H9 (cell line): ENCODE measurements at regions not wholly inside any gene's neighbourhood (a gene's known extent, or its start where the extent isn't known, plus 50 kb on each side); places are given as distances from the start of the nearest gene placed in this dataset.

Experiments
- DNase-seq: peaks from one replicate; pipeline ENCODE4 v3.0.0-alpha.2; 2017
- H2AFZ ChIP-seq: one replicate; pipeline ENCODE4 v1.6.1; 2013; ENCODE audit warnings: mild to moderate bottlenecking, low read length, control low read depth, moderate library complexity
- H2AK5ac ChIP-seq: 2 replicates; pipeline ENCODE4 v1.6.1; 2013; ENCODE audit warnings: low read length, control low read depth, mixed read lengths; ENCODE audit not compliant: insufficient read length
- H2BK120ac ChIP-seq: one replicate; pipeline ENCODE4 v1.6.1; 2013; ENCODE audit warnings: low read depth, mild to moderate bottlenecking, low read length, control low read depth, inconsistent platforms; ENCODE audit not compliant: poor library complexity, severe bottlenecking
- H2BK12ac ChIP-seq: 2 replicates; pipeline ENCODE4 v1.6.1; 2013; ENCODE audit warnings: low read length, control low read depth, mixed read lengths, low read depth; ENCODE audit not compliant: insufficient read length
- H2BK15ac ChIP-seq: 2 replicates; pipeline ENCODE4 v1.6.1; 2013; ENCODE audit warnings: low read depth, low read length, control low read depth
- H2BK20ac ChIP-seq: one replicate; pipeline ENCODE4 v1.6.1; 2013; ENCODE audit warnings: low read depth, mild to moderate bottlenecking, low read length, control low read depth, inconsistent platforms; ENCODE audit not compliant: poor library complexity, severe bottlenecking
- H2BK5ac ChIP-seq: 2 replicates; pipeline ENCODE4 v1.6.1; 2013; ENCODE audit warnings: low read length, control low read depth, mixed read lengths; ENCODE audit not compliant: insufficient read length
- H3K14ac ChIP-seq: 2 replicates; pipeline ENCODE4 v1.6.1; 2013; ENCODE audit warnings: low read length, control low read depth; ENCODE audit not compliant: insufficient read depth
- H3K18ac ChIP-seq: 2 replicates; pipeline ENCODE4 v1.6.1; 2013; ENCODE audit warnings: low read depth, mild to moderate bottlenecking, mixed read lengths, low read length, control low read depth; ENCODE audit not compliant: insufficient read length
- H3K23ac ChIP-seq: 2 replicates; pipeline ENCODE4 v1.6.1; 2013; ENCODE audit warnings: low read length, control low read depth, mixed read lengths, low read depth; ENCODE audit not compliant: insufficient read length
- H3K23me2 ChIP-seq: 2 replicates; pipeline ENCODE4 v1.6.1; 2013; ENCODE audit warnings: low read depth, mild to moderate bottlenecking, mixed read lengths, low read length, control low read depth; ENCODE audit not compliant: insufficient read length, poor library complexity, severe bottlenecking
- H3K27ac ChIP-seq: 2 replicates; pipeline ENCODE4 v1.5.1; 2013; ENCODE audit warnings: low read length, control low read depth, mixed read lengths, low read depth; ENCODE audit not compliant: insufficient read length
- H3K27me3 ChIP-seq: 2 replicates; pipeline ENCODE4 v1.6.1; 2013; ENCODE audit warnings: low read length, control low read depth, inconsistent platforms; ENCODE audit not compliant: insufficient read depth
- H3K4ac ChIP-seq: 2 replicates; pipeline ENCODE4 v1.6.1; 2013; ENCODE audit warnings: low read depth, mild to moderate bottlenecking, control low read depth, inconsistent platforms, low read length, moderate library complexity
- H3K4me1 ChIP-seq: 2 replicates; pipeline ENCODE4 v1.6.1; 2013; ENCODE audit warnings: low read length, control low read depth, inconsistent platforms; ENCODE audit not compliant: insufficient read depth
- H3K4me2 ChIP-seq: 2 replicates; pipeline ENCODE4 v1.6.1; 2013; ENCODE audit warnings: low read length, control low read depth, mixed read lengths; ENCODE audit not compliant: insufficient read length, insufficient read depth
- H3K56ac ChIP-seq: 2 replicates; pipeline ENCODE4 v1.6.1; 2013; ENCODE audit warnings: low read depth, mild to moderate bottlenecking, mixed read lengths, low read length, control low read depth; ENCODE audit not compliant: insufficient read length
- H3K79me1 ChIP-seq: 2 replicates; pipeline ENCODE4 v1.6.1; 2013; ENCODE audit warnings: low read depth, mild to moderate bottlenecking, moderate library complexity, low read length, control low read depth, inconsistent platforms; ENCODE audit not compliant: insufficient read depth, poor library complexity, severe bottlenecking
- H3K79me2 ChIP-seq: 2 replicates; pipeline ENCODE4 v1.6.1; 2013; ENCODE audit warnings: low read length, control low read depth, inconsistent platforms; ENCODE audit not compliant: insufficient read depth
- H3K9ac ChIP-seq: 2 replicates; pipeline ENCODE4 v1.6.1; 2013; ENCODE audit warnings: low read length, control low read depth, mixed read lengths; ENCODE audit not compliant: insufficient read length; ENCODE audit errors: extremely low read depth
- H3K9me3 ChIP-seq: one replicate; pipeline ENCODE4 v1.6.1; 2013; ENCODE audit warnings: low read depth, low read length, inconsistent platforms; ENCODE audit not compliant: control insufficient read depth
- H3T11ph ChIP-seq: one replicate; pipeline ENCODE4 v1.6.1; 2013; ENCODE audit warnings: mild to moderate bottlenecking, low read length, control low read depth, inconsistent platforms
- H4K20me1 ChIP-seq: one replicate; pipeline ENCODE4 v1.6.1; 2013; ENCODE audit not compliant: control insufficient read depth, insufficient read length, insufficient read depth
- H4K5ac ChIP-seq: 2 replicates; pipeline ENCODE4 v1.6.1; 2013; ENCODE audit warnings: low read depth, mild to moderate bottlenecking, mixed read lengths, low read length, control low read depth; ENCODE audit not compliant: insufficient read length
- H4K8ac ChIP-seq: replicated peaks from 2 replicates; pipeline ENCODE4 v1.6.1; 2013; ENCODE audit warnings: low read length, control low read depth, mixed read lengths, low read depth; ENCODE audit not compliant: insufficient read length
- H4K91ac ChIP-seq: 2 replicates; pipeline ENCODE4 v1.6.1; 2013; ENCODE audit warnings: low read depth, mild to moderate bottlenecking, moderate library complexity, mixed read lengths, low read length, control low read depth; ENCODE audit not compliant: insufficient read length
- H3K27ac Mint-ChIP-seq, 3 experiments: 2 replicates in 2 of 3; 3 replicates in 1 of 3; pipeline ENCODE4 v1.8.0; 2020 to 2021; ENCODE audit warnings: mixed read lengths in 3 of 3, mild to moderate bottlenecking in 1 of 3, moderate library complexity in 1 of 3
- H3K27me3 Mint-ChIP-seq: 2 replicates; pipeline ENCODE4 v1.8.0; 2021; ENCODE audit warnings: low read depth, mild to moderate bottlenecking, moderate library complexity, mixed read lengths
- H3K36me3 Mint-ChIP-seq, 3 experiments: 2 replicates in 2 of 3; 3 replicates in 1 of 3; pipeline ENCODE4 v1.8.0; 2020 to 2021; ENCODE audit warnings: low read depth in 3 of 3, mixed read lengths in 3 of 3; ENCODE audit not compliant: insufficient read depth in 1 of 3
- H3K4me1 Mint-ChIP-seq, 2 experiments: 2 replicates each; pipeline ENCODE4 v1.8.0; 2020; ENCODE audit warnings: mixed read lengths in 2 of 2
- H3K4me3 Mint-ChIP-seq, 2 experiments: 2 replicates in 1 of 2; 3 replicates in 1 of 2; pipeline ENCODE4 v1.8.0; 2020 to 2021; ENCODE audit warnings: mild to moderate bottlenecking in 2 of 2, mixed read lengths in 2 of 2, moderate library complexity in 1 of 2
- H3K9me3 Mint-ChIP-seq, 2 experiments: 2 replicates in 1 of 2; 3 replicates in 1 of 2; pipeline ENCODE4 v1.8.0; 2020; ENCODE audit warnings: mild to moderate bottlenecking in 2 of 2, mixed read lengths in 2 of 2, moderate library complexity in 1 of 2
- WGBS: extraction: QIAGEN DNeasy Blood & Tissue Kit; methylation state at CpG from one replicate; pipeline ENCODE4 v1.1.7; 2013; ENCODE audit warnings: missing lambda C conversion rate, low lambda C conversion rate, mixed read lengths; ENCODE audit not compliant: insufficient read length; ENCODE audit errors: extremely low coverage; 5-methylcytosine and 5-hydroxymethylcytosine counted together
- TF ChIP-seq, protein P1 (sequence below): fragments of 200-600 bp; sonication (generic); conservative IDR thresholded peaks from 3 replicates; pipeline ENCODE4 v1.8.0; 2021; ENCODE audit warnings: antibody characterized with exemption, mild to moderate bottlenecking

DNA sequence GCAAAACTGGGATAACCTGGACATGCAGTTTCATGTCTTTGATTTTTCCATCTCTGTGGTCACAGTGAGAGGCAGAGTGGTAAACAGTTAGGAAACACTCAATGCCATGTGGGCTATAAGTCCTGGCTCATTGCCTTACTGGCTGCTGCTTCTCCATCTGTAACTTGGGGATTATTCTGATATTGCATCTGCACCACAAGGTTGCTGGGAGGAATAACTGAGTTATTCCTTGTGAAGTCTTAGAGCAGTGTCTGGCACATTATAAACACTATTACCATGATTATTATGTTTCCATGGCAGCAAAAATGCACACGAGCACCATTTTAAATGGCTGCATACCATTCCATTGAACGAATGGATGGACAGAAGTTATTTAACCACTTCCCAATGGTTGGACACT lies 111.7 kb upstream of the CDH5 start:
- H4K91ac ChIP-seq: no peak overlapping the region
- no peaks in the 10 kb centered on the region for H3K9me3 ChIP-seq
- H2AFZ ChIP-seq: no peak overlapping the region
- H3K4me1 ChIP-seq: no peaks in the 10 kb centered on the region
- H3K18ac ChIP-seq: no peak overlapping the region
- H3K79me1 ChIP-seq: no peaks in the 10 kb centered on the region
- no peak overlapping the region for H3K4me2 ChIP-seq
- H3K79me2 ChIP-seq: no peaks in the 10 kb centered on the region
- H3K27ac ChIP-seq: no peak overlapping the region
- H3K4ac ChIP-seq: no peak overlapping the region
- H2BK20ac ChIP-seq: no peak overlapping the region
- no peak overlapping the region for H4K8ac ChIP-seq
- no peak overlapping the region for H3K56ac ChIP-seq
- no peak overlapping the region for H3K4me3 Mint-ChIP-seq
- H3K27ac Mint-ChIP-seq: no peak overlapping the region
- no peak overlapping the region for H3K14ac ChIP-seq
- no peak overlapping the region for H2BK120ac ChIP-seq
- H4K5ac ChIP-seq: no peak overlapping the region
- no peak for DNase-seq
- no peak overlapping the region for H3K9ac ChIP-seq
- no peaks in the 10 kb centered on the region for H4K20me1 ChIP-seq
- H3K9me3 Mint-ChIP-seq: no peaks in the 10 kb centered on the region; a peak in 1 of 5 replicates
- TF ChIP-seq, protein P1, sequence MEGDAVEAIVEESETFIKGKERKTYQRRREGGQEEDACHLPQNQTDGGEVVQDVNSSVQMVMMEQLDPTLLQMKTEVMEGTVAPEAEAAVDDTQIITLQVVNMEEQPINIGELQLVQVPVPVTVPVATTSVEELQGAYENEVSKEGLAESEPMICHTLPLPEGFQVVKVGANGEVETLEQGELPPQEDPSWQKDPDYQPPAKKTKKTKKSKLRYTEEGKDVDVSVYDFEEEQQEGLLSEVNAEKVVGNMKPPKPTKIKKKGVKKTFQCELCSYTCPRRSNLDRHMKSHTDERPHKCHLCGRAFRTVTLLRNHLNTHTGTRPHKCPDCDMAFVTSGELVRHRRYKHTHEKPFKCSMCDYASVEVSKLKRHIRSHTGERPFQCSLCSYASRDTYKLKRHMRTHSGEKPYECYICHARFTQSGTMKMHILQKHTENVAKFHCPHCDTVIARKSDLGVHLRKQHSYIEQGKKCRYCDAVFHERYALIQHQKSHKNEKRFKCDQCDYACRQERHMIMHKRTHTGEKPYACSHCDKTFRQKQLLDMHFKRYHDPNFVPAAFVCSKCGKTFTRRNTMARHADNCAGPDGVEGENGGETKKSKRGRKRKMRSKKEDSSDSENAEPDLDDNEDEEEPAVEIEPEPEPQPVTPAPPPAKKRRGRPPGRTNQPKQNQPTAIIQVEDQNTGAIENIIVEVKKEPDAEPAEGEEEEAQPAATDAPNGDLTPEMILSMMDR: no peak
- no peaks in the 10 kb centered on the region for H3K23me2 ChIP-seq
- H3K27me3 ChIP-seq: no peaks in the 10 kb centered on the region
- no peak overlapping the region for H3K23ac ChIP-seq
- H3K36me3 Mint-ChIP-seq: no peaks in the 10 kb centered on the region; a peak in 1 of 7 replicates
- no peaks in the 10 kb centered on the region for H3K27me3 Mint-ChIP-seq
- no peak overlapping the region for H3T11ph ChIP-seq
- H2BK12ac ChIP-seq: no peak overlapping the region
- H2BK5ac ChIP-seq: no peak overlapping the region
- H2AK5ac ChIP-seq: no peak overlapping the region
- no CpG with 5 or more reads among the region's 2 CpGs for WGBS
- no peak overlapping the region for H2BK15ac ChIP-seq
- H3K4me1 Mint-ChIP-seq: peaks cover 4 to 12% of the 10 kb centered on the region in 2 experiments
